GM23248 (cell line): ENCODE measurements at regions not wholly inside any gene's neighbourhood (a gene's known extent, or its start where the extent isn't known, plus 50 kb on each side); places are given as distances from the start of the nearest gene placed in this dataset.

Experiments
- EZH2 ChIP-seq: fragments of 200-600 bp; sonication (generic); IDR thresholded peaks from 2 replicates; pipeline ENCODE4 v1.6.1; 2018; ENCODE audit warnings: antibody characterized with exemption, mild to moderate bottlenecking; ENCODE audit not compliant: insufficient read depth, poor library complexity, severe bottlenecking
- EZH2phosphoT487 ChIP-seq: fragments of 200-600 bp; sonication (generic); IDR thresholded peaks from 2 replicates; pipeline ENCODE4 v1.6.1; 2018; ENCODE audit warnings: antibody characterized with exemption, moderate library complexity, mild to moderate bottlenecking, low read depth; ENCODE audit not compliant: insufficient read depth

DNA sequence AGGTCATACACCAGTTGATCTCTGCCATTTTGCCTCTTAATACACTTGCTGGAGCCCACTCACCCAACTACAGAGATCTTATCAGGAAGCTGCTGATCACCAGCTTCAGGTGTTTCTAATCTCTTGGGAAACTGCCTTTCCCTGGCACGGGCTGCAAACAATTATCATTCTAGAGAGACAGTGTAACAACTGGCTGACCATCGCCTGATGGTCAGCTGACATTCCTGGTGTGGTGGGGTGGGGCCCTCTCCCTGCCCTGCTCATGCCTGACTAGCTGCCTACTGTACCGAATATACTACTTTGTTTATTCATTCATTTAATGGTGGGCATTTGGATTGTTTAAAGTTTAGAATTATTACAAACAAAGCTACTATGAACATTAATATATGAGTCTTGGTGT lies 311.5 kb downstream of the CBLN2 start:
- TF ChIP-seq EZH2, result no peak
- no peak for TF ChIP-seq EZH2phosphoT487
